ENCODE measurements at regions not wholly inside any gene's neighbourhood (a gene's known extent, or its start where the extent isn't known, plus 50 kb on each side); places are given as distances from the start of the nearest gene placed in this dataset.

GRCh38 chr16:79792664-79793351 lies 192.3 kb upstream of the MAF start:
- TF ChIP-seq POLR2A (IDR thresholded peaks at IDR 0.05; ENCODE audit: low read depth): no peak
- TF ChIP-seq EP300 (IDR thresholded peaks at IDR 0.05): no peak
- no peak for TF ChIP-seq CTCF (IDR thresholded peaks at IDR 0.05)
- TF ChIP-seq POLR2AphosphoS5 (IDR thresholded peaks at IDR 0.05): no peak

Data from esophagus muscularis mucosa (tissue), 4 donors.